Heart right ventricle (tissue), 16 donors: ENCODE measurements at regions not wholly inside any gene's neighbourhood (a gene's known extent, or its start where the extent isn't known, plus 50 kb on each side); places are given as distances from the start of the nearest gene placed in this dataset.

Experiments
- ATAC-seq, 8 donors: fragments of 200-7000 bp; cut with Tn5 transposase; one replicate each; pipeline ENCODE4 v1.9.1; 2020; ENCODE audit warnings: mild to moderate bottlenecking in 8 of 8, moderate library complexity in 8 of 8, moderate number of reproducible peaks in 1 of 8
- DNase-seq, 2 donors: peaks; one replicate each; pipeline ENCODE4 v3.0.0-alpha.2; 2020
- H3K27ac ChIP-seq, 10 donors: fragments of 200-600 bp; sonication (generic) in 2 of 10; one replicate each; pipeline versions ENCODE4 v1.5.0 to v1.8.0; 2020 to 2022; ENCODE audit warnings: mild to moderate bottlenecking in 3 of 10
- H3K27me3 ChIP-seq, 7 donors: fragments of 200-600 bp; one replicate each; pipeline ENCODE4 v1.8.0; 2021 to 2022; ENCODE audit warnings: mild to moderate bottlenecking in 2 of 7
- H3K36me3 ChIP-seq, 9 donors: fragments of 200-600 bp; sonication (generic) in 1 of 9; one replicate each; pipeline versions ENCODE4 v1.5.0 to v1.8.0; 2020 to 2022; ENCODE audit warnings: mild to moderate bottlenecking in 2 of 9
- H3K4me1 ChIP-seq, 9 donors: fragments of 200-600 bp; sonication (generic) in 1 of 9; one replicate each; pipeline versions ENCODE4 v1.5.0 to v1.8.0; 2020 to 2022; ENCODE audit warnings: mild to moderate bottlenecking in 4 of 9
- H3K4me3 ChIP-seq, 10 donors: fragments of 200-600 bp; sonication (generic) in 2 of 10; one replicate each; pipeline versions ENCODE4 v1.5.0 to v1.8.0; 2020 to 2022; ENCODE audit warnings: mild to moderate bottlenecking in 7 of 10, moderate library complexity in 2 of 10
- H3K9me3 ChIP-seq, 11 donors: fragments of 200-600 bp in 10 of 11; sonication (generic) in 2 of 11; one replicate each; pipeline versions ENCODE4 v1.5.0 to v1.8.0; 2013 to 2022; ENCODE audit warnings: mild to moderate bottlenecking in 2 of 11, control low read depth in 1 of 11, moderate library complexity in 1 of 11
- WGBS, 2 donors: extraction: QIAGEN DNeasy Blood & Tissue Kit; methylation state at CpG; one replicate each; pipeline ENCODE4 v1.1.7; 2013; ENCODE audit warnings: inconsistent platforms in 1 of 2; 5-methylcytosine and 5-hydroxymethylcytosine counted together
- intact Hi-C, 10 donors: fragments of 100-400 bp; cut with DNase I; formaldehyde crosslinking; loops; one replicate each; pipeline versions ENCODE4 v1.11.1 to v1.14.2; 2022
- TF ChIP-seq, protein P1 (sequence below), 9 donors: fragments of 200-600 bp; sonication (generic) in 2 of 9; IDR thresholded peaks; one replicate each; pipeline versions ENCODE4 v1.5.0 to v1.8.0; 2021 to 2022; ENCODE audit warnings: antibody characterized with exemption in 9 of 9, mild to moderate bottlenecking in 5 of 9, moderate library complexity in 1 of 9
- donor health status: Arrhythmogenic right ventricular cardiomyopathy.
- donor health status: ischemic (EF 13 %, LVEDD 7.1; RV severe dilation, severe dysfunction).
- donor health status: healthy with polysubstance abuse.
- donor health status: DM: no; HTN: yes; CAD: no.
- donor health status: DM: no; HTN: no; CAD: no.
- donor health status: ischemic (EF 25% LVEDD 6.9; RV normal size, moderate dysfunction).
- donor health status: ischemic (EF 25% LVEDD 5.7; RV mildly dilated, moderate dysfunction).
- donor health status: healthy.
- donor health status: DM: yes; HTN: yes; CAD: no.
- donor health status: Ischemic cardiomyopathy.
- donor health status: ischemic (EF 35%, LVEDD 5.7; RV mildly dilated, moderate dysfunction).
- donor health status: nonischemic (EF 11% LVEDD 7.7; RV severe dilation, severe dysfunction).
- donor health status: DM: yes; HTN: yes; CAD: no.
- donor health status: PGD.
- donor health status: ischemic (EF 29% LVEDD 5.4; RV normal size, mild dysfunction).
- donor health status: nonischemic (EF 23%, LVEDD 6.1; RV moderate dilation, normal function).

DNA sequence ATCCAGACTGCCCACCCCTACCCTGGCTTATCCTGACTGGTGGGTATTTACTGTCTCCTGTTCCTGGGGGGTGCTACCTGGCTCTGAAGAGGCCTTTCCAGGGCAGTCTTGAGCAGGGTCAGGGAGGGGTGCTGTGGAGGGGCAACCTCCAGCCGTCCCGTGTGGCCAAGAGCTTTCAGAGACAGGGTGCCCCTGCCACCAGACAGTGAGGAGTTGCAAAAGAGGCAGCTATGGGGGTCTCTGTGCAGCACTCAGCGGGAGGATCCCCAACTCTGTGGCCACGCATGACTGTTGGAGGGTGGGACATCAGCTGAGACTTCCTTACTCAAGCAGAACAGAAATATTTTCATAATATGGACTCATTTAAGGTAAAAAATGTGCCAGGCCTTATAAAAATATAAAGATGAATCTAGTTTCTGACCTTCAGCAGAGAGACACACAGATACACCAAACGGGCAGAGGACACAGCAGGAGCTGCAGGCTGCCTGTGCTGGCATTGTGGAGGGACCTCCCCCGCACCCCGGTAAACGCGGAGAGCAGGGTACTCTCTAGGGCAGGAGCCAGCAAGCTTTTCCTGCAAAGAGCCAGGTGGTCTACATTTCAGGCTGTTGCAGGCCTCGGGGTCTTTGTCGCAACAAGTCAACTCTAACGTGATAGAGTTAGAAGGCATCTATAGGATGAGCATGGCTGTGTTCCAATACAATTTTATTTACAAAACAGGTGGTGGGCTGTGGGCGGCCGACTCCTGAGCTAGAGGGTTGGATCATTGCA, 252.6 kb downstream of the RHOU start:
- no peaks in the 10 kb centered on the region for H3K27me3 ChIP-seq
- no peaks in the 10 kb centered on the region for H3K9me3 ChIP-seq
- no peak overlapping the region for H3K4me3 ChIP-seq
- 74 to 89% methylated on average over 14 of the region's 14 CpGs for WGBS, 2 donors
- DNase-seq (no peak), ATAC-seq (no peak)
- TF ChIP-seq, protein P1, sequence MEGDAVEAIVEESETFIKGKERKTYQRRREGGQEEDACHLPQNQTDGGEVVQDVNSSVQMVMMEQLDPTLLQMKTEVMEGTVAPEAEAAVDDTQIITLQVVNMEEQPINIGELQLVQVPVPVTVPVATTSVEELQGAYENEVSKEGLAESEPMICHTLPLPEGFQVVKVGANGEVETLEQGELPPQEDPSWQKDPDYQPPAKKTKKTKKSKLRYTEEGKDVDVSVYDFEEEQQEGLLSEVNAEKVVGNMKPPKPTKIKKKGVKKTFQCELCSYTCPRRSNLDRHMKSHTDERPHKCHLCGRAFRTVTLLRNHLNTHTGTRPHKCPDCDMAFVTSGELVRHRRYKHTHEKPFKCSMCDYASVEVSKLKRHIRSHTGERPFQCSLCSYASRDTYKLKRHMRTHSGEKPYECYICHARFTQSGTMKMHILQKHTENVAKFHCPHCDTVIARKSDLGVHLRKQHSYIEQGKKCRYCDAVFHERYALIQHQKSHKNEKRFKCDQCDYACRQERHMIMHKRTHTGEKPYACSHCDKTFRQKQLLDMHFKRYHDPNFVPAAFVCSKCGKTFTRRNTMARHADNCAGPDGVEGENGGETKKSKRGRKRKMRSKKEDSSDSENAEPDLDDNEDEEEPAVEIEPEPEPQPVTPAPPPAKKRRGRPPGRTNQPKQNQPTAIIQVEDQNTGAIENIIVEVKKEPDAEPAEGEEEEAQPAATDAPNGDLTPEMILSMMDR (IDR thresholded peaks at IDR 0.05), result no peak
- peak overlapping the region in 1 of 10 donors; percentile 86 for H3K27ac ChIP-seq
- intact Hi-C loops, result no loop called here
- H3K36me3 ChIP-seq, result no peaks in the 10 kb centered on the region
- H3K4me1 ChIP-seq, result peaks cover 4 to 70% (median 30%) of the 10 kb centered on the region in 9 donors

DNA sequence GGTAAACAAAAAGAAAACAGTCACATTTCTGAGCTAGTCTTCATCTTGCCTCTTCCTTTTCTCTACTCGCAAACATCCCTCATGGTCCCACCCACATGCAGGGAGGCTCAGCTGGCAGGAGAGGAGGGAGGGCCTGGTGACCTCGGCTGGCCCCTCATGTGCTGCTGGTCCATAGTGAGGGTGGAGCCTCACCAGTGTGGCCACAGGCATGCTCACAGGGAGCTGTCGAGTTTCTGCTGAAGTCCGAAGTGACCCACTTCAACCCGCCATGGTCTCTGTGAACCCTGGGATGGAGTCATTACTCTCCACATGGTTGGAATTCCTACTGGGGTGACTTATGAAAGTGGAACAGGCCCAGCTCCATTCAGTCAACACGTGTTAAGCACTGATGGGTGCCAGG, 253.4 kb downstream of the RHOU start:
- WGBS, 2 donors, result 48 to 70% methylated on average over 6 of the region's 6 CpGs
- DNase-seq (no peak), ATAC-seq (peak in 2 of 8 donors; percentile 8 to 14)
- TF ChIP-seq, protein P1 (IDR thresholded peaks at IDR 0.05), result no peak
- no peaks in the 10 kb centered on the region for H3K27me3 ChIP-seq
- no peaks in the 10 kb centered on the region for H3K36me3 ChIP-seq
- intact Hi-C loops, result no loop called here
- peak overlapping the region in 1 of 10 donors; percentile 86 for H3K27ac ChIP-seq
- peaks cover 4 to 63% (median 30%) of the 10 kb centered on the region in 9 donors for H3K4me1 ChIP-seq
- H3K4me3 ChIP-seq, result no peak overlapping the region
- no peaks in the 10 kb centered on the region for H3K9me3 ChIP-seq

DNA sequence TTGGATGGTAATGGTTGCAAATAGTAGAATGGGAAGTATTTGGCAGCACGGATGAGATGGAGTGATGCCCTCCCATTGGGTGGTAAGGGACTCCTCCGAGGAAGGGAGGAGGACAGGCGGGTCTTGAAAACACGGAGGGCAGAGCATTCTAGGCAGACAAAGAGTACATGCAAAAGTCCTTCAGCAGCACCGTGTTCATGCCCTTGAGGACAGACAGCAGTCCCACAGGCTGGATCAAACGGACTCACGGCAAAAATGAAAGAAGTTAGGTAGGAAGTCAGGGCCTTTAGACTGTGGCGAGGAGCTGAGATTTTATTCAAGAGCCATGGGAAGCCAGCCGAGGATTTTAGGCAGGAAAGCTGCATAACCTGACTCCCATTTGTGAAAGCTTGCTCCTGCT, 253.9 kb downstream of the RHOU start:
- no peaks in the 10 kb centered on the region for H3K36me3 ChIP-seq
- intact Hi-C loops, result no loop called here
- H3K27me3 ChIP-seq, result no peaks in the 10 kb centered on the region
- peaks cover 4 to 58% (median 30%) of the 10 kb centered on the region in 9 donors for H3K4me1 ChIP-seq
- no peaks in the 10 kb centered on the region for H3K9me3 ChIP-seq
- DNase-seq (no peak), ATAC-seq (no peak)
- no peak overlapping the region for H3K4me3 ChIP-seq
- WGBS, 2 donors, result 84 to 88% methylated on average over 9 of the region's 9 CpGs
- TF ChIP-seq, protein P1 (IDR thresholded peaks at IDR 0.05), result no peak
- H3K27ac ChIP-seq, result peak overlapping the region in 3 of 10 donors; percentile 51 to 86 (median 58)

DNA sequence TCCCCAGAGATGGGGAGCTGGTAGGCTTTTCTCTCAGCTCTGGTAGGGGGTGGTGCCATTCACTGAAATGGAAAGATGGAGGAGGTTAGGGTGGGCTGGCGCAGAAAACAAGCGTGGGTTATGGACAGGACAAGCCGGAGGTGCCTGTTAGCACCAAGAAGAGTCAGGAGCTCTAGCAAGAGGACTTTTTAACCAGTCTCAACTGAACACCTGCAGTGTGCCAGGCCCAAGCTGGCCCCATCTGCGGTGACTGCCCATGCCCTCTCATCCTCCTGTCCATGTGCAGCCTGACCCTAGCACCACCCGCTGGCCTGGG, 254.4 kb downstream of the RHOU start:
- H3K9me3 ChIP-seq, result no peaks in the 10 kb centered on the region
- peaks cover 4 to 58% (median 30%) of the 10 kb centered on the region in 9 donors for H3K4me1 ChIP-seq
- peak overlapping the region in 9 of 10 donors; percentile 21 to 86 (median 58) for H3K27ac ChIP-seq
- TF ChIP-seq, protein P1 (IDR thresholded peaks at IDR 0.05), result no peak
- H3K27me3 ChIP-seq, result no peaks in the 10 kb centered on the region
- WGBS, 2 donors, result 94 to 99% methylated on average over 5 of the region's 5 CpGs
- ATAC-seq (no peak), DNase-seq (no peak)
- H3K4me3 ChIP-seq, result no peak overlapping the region
- H3K36me3 ChIP-seq, result no peaks in the 10 kb centered on the region
- intact Hi-C loops, result no loop called here
